GM19324 (cell line): ENCODE measurements at regions not wholly inside any gene's neighbourhood (a gene's known extent, or its start where the extent isn't known, plus 50 kb on each side); places are given as distances from the start of the nearest gene placed in this dataset.

Experiments used
- ATAC-seq: cut with Tn5 transposase; IDR thresholded peaks from one replicate; pipeline ENCODE4 v1.9.1; 2021; ENCODE audit warnings: mild to moderate bottlenecking, moderate library complexity; ENCODE audit not compliant: unreplicated experiment, low FRiP score

DNA sequence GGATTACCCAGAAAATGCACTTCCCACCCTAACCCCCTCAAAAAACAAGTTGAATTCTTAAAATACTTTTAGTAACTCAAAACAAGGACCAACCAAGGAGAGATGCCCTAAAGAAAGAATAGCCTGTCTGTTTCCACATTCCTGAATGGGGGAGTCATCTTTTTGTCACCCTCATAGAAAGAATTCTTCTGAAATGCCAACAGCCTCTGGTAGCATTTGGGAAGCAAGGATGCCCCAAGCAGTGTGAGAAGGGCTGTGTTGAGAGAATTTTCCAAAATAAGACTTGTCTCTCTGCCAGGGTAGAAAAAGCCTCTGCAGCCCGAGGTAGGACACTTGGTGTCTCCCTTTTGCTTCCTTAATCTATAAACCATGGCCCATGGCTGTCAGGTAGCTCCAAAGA is 173.1 kb upstream of the VCX3A start:
- no peak for ATAC-seq

DNA sequence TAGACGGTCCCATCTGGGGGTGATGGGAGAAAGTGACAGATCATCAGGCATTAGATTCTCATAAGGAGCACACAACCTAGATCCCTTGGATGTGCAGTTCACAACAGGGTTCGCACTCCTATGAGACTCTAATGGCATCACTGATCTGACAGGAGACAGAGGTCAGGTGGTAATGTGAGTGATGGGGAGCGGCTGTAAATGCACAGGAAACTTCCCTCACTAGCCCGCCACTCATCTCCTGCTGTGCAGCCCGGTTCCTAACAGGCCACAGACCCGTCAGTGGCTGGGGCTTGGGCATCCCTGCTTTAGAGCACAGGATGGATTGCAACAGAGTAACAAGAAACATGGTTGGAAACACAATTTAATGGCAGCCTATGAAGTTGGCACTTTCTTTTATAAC is 172.6 kb upstream of the VCX3A start:
- ATAC-seq = no peak

DNA sequence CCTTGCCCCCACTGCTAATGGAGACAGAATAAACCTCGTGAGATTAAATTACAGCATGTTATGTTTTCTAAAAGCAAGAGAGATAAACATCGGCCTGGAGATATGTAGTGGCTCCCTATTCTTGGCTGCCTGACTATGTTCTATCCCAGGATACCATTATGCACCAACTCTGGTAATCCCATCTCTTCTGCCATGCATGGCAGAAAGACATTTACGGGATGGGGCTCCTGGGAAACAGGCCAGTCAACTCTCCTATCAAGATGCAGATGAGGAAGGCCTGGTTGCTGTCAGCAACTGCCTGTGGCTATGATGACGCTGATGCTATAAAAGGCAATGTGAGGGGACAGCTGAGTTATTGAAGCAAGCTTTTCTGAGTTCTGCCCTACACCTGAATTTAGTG is 166.2 kb upstream of the VCX3A start:
- no peak for ATAC-seq

DNA sequence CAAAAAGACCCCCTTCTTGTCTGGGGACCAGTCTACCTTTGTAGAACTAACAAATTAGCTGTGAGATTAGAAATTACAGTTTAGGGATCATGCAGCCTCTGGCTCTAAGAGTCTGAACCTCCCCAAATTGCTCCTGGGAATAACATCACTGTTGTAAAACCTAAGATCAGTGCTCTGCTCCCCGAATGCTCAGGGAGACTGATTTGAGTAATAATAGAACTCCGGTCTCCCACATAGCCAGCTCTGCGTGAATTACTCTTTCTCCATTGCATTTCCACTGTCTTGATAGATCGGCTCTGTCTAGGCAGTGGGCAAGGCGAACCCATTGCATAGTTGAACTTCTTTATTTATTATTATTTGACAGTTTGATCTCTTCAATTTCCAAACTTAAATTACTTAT is 160.8 kb upstream of the VCX3A start:
- ATAC-seq = no peak

DNA sequence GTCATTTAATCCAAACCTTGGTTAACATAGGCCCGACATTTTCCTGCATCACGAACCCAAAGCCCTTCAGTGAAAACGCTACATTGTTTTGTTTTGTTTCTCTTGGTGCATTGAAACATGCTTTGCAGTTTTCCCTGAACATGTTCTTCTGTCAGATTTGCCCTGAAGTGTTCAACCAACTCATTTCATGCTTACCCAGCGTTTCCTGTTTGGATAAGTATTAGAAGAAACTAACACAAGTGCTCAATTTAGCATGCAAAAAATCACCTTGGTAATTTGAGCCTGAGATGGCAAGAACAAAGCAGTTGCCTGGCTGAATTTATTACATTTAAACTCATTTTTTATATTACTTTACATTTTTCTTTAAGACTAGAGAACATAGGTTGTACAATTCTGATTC is 160.1 kb upstream of the VCX3A start:
- ATAC-seq = no peak

DNA sequence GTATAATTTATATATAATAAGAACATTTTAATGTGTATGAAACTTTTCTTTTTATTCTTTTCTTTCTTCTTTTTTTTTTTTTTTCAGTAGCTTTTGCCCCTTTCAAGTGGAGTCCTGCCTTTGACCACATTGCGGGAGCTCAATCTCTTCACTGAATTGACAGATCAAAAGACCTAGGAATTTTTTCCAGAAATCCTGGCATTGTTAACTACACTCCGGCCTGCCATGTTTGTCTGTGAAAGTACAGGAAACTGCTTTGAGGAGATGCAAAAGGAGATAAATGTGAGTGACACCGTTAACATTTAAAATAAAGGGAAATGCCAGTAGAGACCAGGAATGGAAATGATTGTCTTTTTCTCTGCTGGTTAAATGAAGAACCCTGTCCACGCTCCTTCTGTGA is 159.3 kb upstream of the VCX3A start:
- ATAC-seq = no peak

DNA sequence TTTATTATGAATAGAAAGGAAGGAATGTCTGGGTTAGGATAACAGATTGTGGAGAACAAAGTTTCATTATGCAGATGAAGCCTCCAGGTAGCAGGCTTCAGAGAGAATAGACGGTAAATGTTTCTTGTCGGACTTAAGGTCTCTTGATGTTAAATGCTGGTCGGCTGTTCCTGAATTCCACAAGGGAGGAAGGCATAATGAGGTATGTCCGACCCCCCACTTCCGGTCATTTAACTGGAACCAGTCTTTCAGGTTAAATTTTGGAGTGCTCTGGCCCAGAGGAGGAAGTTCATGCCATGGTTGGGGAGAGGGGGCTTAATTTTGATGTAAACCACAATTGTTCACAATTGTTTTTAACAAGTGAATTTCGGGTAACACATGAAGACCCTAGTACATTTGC is 158.1 kb upstream of the VCX3A start:
- no peak for ATAC-seq

DNA sequence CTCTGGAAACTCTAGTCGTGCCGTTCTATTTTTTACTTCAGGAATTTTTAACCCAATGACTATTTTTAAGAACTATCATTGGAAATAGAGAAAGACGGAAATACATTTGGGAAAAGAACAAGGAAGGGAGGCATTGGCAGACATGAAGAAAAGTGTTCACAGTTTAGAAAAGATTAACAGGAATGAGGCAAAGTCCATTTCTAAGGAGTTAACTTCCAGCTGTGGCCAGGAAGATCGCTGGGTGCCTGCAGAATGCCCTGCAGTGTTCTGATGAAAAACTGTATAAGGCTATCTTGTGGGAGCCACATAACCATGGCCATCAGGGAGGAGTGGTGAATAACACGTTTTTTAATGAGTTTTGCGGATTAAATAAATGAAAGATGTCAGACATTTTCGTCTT is 150.6 kb upstream of the VCX3A start:
- ATAC-seq = no peak

DNA sequence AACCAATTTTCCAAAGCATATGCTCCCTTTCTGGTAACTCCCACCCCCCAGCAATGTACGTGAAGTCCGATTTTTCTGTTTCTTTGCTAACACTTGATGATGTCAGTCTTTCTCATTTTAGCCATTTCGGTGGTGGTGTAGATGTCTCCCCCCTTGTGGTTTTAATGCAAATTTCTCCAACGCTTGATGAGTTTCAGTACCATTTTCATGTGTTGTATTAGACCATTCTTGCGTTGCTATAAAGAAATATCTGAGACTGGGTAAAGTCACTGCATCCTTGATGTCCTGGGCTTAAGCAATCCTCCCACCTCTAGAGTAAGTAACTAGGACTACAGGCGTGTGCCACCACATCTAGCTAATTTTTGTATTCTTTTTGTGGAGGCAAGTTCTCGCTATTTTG is 148.4 kb upstream of the VCX3A start:
- no peak for ATAC-seq

DNA sequence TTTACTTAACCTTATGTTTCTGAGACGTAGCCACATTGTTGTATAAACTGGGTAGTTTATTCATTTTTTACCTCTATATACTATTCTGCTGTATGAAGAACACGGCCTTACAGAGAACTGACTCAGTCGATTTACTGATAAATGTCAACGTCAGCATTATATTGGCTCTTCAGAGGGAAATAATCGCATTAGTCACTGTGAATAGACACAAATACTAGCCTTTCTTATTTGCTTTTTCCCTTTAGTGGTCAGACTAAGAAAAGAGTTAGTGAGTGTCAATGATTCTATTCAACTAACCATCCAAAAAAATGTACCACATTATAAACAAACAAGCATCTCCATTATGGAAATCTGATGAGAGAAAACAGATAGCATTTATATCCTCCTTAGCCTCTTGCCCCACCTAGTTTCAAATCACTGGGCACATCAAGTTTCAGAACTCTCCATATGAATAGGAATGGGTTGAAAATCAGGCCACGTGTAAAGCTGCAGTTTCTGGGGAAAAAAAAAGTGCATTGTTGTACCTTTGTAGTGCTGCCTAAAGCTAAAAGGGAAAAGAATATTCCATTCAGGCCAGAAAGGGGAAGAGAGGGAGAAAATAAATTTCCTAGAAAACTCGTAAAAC is 146.7 kb upstream of the VCX3A start:
- ATAC-seq = no peak

DNA sequence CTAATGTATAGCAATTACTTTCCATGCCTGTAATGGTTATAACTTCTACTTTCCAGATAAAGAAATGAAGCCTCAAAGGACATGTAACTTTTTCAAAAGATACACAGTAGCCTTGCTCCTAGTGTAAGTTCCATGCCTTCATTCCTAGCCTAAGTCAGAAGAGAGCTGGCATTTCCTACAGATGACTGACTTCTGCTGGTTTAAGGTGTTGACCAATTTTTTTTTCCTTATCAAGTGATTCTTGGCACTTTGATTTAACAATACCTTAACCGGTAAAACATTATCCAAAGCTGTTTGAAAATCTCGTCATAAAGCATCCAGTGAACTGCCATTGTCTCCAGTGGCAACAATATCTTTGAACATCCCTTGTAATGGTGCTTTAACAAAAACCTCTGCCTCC is 145.1 kb upstream of the VCX3A start:
- no peak for ATAC-seq

DNA sequence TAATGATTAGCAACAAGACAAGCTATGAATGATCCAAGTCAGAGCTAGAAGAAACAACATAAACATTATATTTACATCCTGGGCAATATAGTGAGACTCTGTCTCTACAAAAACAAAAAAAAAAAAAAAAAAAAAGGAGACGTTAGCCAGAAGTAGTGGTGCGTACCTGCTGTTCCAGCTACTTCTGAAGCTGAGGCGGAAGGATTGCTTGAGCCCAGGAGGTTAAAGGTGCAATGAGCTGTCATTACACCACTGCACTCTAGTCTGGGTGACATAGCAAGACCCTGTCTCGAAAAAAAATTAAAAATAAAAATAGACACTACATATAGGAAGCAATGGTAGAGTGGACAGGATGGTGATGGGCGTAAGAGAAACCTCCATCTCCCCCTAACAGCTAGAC is 144.6 kb upstream of the VCX3A start:
- ATAC-seq = no peak

DNA sequence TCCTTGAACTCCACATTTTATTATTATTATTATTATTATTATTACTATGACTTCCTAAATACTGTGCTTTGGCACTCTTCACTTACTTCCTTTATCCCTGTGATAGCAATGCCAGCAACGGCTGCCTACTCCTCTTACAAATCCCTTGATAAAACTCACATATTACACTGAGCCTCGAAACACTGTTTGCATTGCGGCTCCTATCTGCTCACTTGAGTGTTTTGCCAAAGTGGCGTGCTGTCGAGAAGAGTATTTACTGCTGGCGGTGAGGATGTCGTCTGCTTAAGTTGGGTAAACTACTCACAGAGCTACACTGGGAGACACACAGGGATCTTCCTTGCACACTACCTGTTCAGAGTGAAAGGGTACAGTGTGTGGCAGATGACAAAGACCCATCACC is 143.4 kb upstream of the VCX3A start:
- ATAC-seq = no peak

DNA sequence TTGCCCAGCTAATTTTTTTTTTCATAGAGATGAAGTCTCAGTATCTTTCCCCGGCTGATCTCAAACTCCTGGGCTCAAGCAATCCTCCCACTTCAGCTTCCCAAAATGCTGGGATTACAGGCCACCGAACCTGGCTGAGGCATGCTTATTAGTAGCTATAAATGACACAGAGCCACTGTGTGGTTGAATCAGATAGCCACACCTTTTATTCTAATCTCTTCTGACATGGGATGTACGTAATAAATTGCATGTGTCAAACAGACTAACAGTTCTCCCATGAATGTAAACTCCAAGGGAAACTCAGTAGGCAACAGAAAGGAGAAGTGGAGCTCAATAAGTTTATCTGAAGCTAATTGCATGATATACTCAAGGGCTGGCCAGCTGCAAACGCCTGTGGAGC is 139.8 kb upstream of the VCX3A start:
- ATAC-seq = no peak

DNA sequence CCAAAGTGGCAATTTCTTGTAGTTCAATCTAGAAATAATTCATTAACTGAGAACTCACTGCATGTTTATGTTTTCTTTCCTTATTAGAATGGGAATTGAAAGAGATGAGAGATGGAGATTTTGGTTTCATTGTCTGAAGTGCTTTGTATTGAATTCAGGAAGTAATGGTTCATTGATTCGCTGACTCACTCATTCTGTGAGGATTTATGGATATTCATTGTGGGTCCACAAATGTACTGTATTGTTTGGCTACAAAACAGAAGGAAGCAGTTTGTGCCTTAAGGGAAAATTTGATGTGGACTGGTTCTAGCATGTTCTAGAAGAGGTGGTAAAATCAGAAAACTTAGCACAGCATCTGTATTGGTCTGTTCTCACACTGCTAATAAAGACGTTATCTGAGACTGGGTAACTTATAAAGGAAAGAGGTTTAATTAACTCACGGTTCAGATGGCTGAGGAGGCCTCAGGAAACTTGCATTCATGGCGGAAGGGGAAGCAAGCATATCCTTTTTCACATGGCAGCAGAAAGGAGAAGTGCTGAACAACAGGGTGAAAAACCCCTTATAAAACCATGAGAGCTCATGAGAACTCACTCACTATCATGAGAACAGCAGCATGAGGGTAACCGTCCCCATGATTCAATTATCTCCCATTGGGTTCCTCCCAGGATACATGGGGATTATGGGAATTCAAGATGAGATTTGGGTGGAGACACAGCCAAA is 132.3 kb upstream of the VCX3A start:
- ATAC-seq = no peak

DNA sequence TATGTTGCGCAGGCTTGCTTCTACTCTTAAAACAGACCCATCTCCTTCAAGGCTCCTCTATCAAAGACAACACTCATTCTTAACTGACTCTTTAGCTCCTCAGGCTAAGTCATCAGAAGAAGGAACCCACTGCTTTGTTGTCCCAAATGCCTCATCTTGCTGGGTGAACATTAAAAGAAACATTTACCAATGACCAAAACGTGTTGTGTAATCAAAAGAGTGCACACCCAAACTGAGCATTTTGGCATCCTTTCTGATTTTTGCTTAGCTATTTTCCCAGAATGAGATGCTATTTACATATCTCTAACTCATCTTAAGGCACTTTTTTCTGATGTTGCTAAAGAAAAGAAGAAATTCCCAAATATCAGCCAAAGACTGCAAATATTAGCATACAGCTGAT is 131.7 kb upstream of the VCX3A start:
- ATAC-seq = no peak

DNA sequence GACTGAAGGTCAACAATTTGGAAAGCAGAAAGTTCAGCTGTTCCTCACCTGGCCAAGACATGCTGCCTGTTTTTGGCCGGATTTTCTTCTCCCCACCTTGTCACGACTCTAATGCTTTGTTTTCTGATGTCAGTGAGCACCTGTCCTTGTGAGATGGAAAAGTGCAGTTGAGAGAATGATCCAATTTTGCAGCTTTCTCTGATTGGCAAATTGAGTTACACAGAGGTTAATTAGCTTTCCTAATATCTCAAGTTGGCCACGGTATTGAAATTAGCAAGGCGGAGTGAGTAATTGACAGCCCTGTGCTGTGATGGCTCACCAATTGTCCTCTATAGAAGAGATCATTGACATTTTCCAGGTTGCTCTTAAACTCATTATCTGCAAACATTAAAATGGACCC is 126.8 kb upstream of the VCX3A start:
- ATAC-seq = no peak

DNA sequence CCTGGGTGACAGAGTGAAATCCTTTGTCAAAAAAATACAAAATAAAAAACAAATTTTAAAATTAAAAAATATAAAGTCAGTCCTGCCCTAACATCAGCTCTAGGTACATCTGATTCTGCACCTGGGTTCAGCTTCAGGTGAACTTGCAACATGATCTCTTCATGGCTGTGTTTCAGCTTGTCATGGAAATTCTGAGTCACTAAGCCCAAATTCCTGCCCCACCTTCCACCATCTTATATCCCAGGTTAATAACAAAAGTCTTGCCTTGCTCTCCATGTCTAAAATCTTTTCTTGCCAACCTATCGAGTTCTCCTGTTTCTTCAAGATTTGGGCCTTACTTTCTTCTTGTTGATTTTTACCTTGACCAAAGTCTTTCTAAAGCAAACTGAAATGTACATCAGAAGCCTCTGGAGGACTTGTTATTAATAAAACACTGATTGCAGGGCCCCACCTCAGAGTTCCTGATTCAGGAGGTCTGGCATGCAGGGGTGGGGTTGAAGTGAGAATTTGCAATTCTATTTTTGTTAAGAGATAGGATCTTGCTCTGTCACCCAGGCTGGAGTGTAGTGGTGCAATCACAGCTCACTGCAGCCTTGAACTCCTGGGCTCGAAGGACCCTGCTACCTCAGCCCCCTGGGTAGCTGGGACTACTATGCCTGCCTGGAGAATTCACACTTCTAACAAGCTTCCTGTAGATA is 125.8 kb upstream of the VCX3A start:
- ATAC-seq = no peak

DNA sequence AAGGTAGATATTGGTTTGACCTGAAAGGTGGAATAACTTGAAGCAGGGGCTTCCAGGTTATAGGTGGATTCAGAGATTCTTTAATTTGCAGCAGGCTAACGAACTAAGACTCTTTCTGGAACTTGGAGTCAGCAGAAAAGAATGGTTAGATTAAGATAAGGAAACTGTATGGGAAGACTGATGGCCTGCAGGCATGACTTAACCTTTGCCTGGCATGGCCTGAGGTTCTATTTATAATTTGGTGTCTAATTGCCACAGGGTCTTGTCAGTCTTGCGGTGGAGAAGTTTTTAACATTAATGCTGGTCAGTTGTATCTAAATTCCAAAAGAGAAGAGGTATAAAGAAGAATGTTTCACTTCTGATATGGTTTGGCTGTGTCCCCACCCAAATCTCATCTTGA is 110.3 kb upstream of the VCX3A start:
- no peak for ATAC-seq

DNA sequence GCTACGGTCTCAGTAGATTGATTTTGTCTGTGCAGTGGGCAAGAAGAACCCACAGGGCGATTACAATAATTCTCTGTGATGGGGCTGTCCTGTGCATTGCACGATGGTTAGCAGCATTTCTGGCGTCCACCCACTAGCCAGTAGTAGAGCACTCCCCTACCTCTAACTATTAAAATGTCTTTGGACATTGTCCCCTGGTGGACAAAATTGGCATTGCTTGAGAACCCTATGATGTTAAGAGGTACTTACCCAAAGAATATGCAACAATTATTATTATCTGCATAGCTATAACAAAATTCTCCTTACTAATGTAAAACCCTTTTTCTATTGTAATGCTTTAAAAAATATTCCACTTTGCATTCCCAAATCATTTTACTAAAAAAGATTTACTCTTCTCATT is 109.5 kb upstream of the VCX3A start:
- no peak for ATAC-seq

DNA sequence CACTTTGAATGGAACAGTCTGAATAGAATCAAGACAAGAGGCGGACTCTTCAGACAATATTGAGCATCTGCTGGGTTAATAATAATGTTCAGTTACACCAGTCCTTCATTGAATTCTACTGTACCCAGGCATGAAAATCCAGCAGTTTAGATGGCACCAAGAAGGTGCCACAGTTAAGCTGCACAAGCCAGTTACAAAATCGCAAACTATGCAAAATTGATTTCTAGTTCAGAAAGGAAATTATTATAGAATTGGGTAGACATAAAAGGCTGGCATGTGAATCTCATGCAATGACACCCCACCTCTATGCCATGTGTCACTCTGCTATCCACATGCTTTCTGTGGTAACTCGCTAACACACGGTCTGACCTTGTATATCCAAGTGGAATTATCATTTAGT is 105.8 kb upstream of the VCX3A start:
- ATAC-seq = no peak

DNA sequence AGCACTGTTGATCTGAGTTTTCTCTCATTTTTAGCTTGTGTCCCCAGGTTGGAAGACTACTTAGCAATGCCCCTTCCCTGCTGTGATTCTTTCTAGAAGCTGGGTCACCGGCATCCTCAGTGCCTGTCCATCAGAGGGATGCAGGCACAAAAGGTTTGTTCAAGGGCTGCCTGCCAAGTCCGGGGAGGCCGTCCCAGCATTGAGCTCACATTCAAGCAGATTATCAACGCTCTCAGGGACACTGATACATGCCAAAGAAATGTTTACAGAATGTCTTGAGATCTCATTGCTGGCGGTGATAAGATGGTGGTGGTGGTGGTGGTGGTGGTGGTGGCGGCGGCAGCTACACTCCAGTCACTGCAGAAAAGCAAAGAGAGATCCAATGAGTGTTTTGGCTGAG is 79.6 kb upstream of the VCX3A start:
- ATAC-seq = no peak
